RWPE1 (cell line): ENCODE measurements at regions not wholly inside any gene's neighbourhood (a gene's known extent, or its start where the extent isn't known, plus 50 kb on each side); places are given as distances from the start of the nearest gene placed in this dataset.

Experiments used
- CTCF ChIA-PET: fragments of 350-600 bp; sonication (Branson Sonifier 250); formaldehyde crosslinking; extraction: SDS; loops from one replicate; lab custom pipeline; 2021; lab: Yijun Ruan, JAX
- POLR2A ChIA-PET: fragments of 400-600 bp; formaldehyde crosslinking; extraction: SDS; loops from one replicate; lab custom pipeline; 2020; ENCODE audit warnings: antibody characterized with exemption; ENCODE audit not compliant: low non-redundant PET; lab: Yijun Ruan, JAX
- DNase-seq: peaks from one replicate; pipeline ENCODE4 v3.0.0; 2012; ENCODE audit warnings: low spot score
- H3K27ac ChIP-seq: fragments of 450-650 bp; 2 replicates; pipeline ENCODE4 v1.5.1; 2017
- TF ChIP-seq, protein P1 (sequence below): fragments of 450-650 bp; conservative IDR thresholded peaks from 2 replicates; pipeline ENCODE4 v1.5.1; 2017; ENCODE audit warnings: low read depth, mild to moderate bottlenecking

DNA sequence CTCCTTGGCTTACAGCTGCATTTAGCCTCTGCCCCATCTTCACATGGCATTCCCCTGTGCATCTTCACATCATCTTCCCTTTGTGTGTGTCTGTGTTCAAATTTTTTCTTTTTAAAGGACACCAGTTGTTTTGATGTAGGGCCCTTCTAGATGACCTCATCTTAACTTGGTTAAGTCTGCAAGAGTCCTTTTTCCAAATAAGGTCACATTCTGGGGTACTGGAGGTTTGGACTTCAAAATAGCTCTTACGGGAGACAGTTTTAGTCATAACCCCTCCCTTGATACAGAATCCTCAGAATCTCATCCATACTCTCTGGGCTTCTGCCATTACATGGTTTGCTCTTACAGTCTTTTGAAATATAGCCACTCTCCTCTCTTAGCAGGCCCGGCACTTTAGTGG lies 231.5 kb upstream of the ATP6AP2 start:
- ChIA-PET CTCF (interaction anchor here (0.7 kb wide), 1 partner anchor 18 kb away, joined by 4 read pairs; no protein-coding TSS in a partner anchor), POLR2A (no interaction called here)
- no peak overlapping the region for H3K27ac ChIP-seq
- TF ChIP-seq, protein P1, sequence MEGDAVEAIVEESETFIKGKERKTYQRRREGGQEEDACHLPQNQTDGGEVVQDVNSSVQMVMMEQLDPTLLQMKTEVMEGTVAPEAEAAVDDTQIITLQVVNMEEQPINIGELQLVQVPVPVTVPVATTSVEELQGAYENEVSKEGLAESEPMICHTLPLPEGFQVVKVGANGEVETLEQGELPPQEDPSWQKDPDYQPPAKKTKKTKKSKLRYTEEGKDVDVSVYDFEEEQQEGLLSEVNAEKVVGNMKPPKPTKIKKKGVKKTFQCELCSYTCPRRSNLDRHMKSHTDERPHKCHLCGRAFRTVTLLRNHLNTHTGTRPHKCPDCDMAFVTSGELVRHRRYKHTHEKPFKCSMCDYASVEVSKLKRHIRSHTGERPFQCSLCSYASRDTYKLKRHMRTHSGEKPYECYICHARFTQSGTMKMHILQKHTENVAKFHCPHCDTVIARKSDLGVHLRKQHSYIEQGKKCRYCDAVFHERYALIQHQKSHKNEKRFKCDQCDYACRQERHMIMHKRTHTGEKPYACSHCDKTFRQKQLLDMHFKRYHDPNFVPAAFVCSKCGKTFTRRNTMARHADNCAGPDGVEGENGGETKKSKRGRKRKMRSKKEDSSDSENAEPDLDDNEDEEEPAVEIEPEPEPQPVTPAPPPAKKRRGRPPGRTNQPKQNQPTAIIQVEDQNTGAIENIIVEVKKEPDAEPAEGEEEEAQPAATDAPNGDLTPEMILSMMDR, result no peak
- no peak for DNase-seq

DNA sequence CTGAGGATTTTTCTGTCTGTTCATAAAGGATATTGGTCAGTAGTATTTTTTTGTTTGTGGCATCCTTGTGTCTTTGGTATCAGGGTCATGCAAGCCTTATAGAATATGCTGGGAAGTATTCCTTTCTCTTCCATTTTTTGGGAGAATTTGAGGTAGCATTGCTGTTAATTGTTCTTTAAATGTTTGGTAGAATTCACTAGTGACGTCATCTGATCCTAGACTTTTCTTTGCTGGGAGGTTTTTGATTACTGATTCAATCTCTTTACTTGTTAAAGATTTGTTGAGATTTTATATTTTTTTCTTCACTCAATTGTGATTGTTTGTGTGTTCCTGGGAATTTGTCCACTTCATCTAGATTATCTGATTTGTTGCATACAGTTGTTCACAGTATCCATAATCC lies 234.4 kb upstream of the ATP6AP2 start:
- TF ChIP-seq, protein P1, result no peak
- H3K27ac ChIP-seq, result no peak overlapping the region
- POLR2A ChIA-PET, result no interaction called here
- no peak for DNase-seq
- CTCF ChIA-PET, result no interaction called here

DNA sequence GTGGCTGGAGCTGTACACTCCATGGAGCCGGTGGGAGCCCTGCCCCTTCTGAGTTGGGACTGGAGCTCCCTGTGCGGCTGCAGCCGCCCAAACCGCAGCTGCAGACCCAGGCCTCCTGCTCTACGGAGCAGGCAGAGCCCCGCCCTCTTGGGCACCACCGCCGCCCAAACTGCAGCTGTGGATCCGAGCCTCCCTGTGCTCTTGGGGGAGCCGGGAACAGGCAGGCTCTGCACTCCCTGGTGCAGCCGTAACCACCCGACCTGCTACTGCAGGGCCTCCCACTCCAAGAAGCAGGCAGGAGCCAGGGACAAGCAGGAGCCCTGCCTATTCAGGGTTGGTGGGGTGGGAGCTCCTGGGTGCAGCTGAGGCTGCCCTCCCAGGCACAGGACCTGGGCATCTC lies 237.5 kb upstream of the ATP6AP2 start:
- CTCF ChIA-PET, result no interaction called here
- POLR2A ChIA-PET, result no interaction called here
- no peak overlapping the region for H3K27ac ChIP-seq
- no peak for DNase-seq
- TF ChIP-seq, protein P1, result no peak

- POLR2A ChIA-PET, result no interaction called here
- DNase-seq, result no peak
- TF ChIP-seq, protein P1, result no peak
- no peak overlapping the region for H3K27ac ChIP-seq
- CTCF ChIA-PET, result no interaction called here
Observed at GRCh38 chrX:40340116-40340515, 240.7 kb upstream of the ATP6AP2 start.

- H3K27ac ChIP-seq, result no peak overlapping the region
- TF ChIP-seq, protein P1, result no peak
- no peak for DNase-seq
- CTCF ChIA-PET, result no interaction called here
- POLR2A ChIA-PET, result no interaction called here
Observed at GRCh38 chrX:40333344-40333743, 235.6 kb upstream of the BCOR start.

GRCh38 chrX:40331762-40332161 lies 234.0 kb upstream of the BCOR start:
- CTCF ChIA-PET, result no interaction called here
- no peak for DNase-seq
- POLR2A ChIA-PET, result no interaction called here
- H3K27ac ChIP-seq, result no peak overlapping the region
- TF ChIP-seq, protein P1, result no peak

DNA sequence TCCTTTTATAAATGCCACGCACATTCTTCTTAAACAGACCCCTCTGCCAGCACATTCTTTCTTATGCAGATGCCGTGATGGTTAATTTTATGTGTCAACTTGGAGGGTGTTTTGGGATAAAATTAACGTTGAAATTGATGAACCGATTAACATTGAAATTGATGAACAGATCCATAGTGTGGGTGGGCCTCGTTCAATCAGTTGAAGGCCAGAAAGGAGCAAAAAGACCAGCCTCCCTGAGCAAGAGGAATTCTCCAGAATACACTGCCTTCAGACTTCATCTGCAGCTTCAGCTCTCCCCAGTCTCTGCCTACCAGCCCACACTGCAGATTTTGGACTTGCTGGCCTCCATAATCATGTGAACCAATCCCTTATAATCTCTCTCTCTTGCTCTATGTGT lies 233.6 kb upstream of the BCOR start:
- DNase-seq, result no peak
- H3K27ac ChIP-seq, result no peak overlapping the region
- TF ChIP-seq, protein P1, result no peak
- POLR2A ChIA-PET, result no interaction called here
- CTCF ChIA-PET, result no interaction called here
